ENCODE measurements at regions not wholly inside any gene's neighbourhood (a gene's known extent, or its start where the extent isn't known, plus 50 kb on each side); places are given as distances from the start of the nearest gene placed in this dataset.

GRCh38 chr13:111064661-111065060 lies 50.4 kb upstream of the ARHGEF7 start:
- Histone ChIP-seq H3K9me3 (ENCODE audit: low read depth) (no peaks in the 10 kb centered on the region), H3K27me3 (replicated peaks; ENCODE audit: insufficient read depth) (no peaks in the 10 kb centered on the region), H3K4me2 (ENCODE audit: unreplicated experiment) (no peak overlapping the region), H3K4me1 (ENCODE audit: insufficient read depth) (no peaks in the 10 kb centered on the region; the same call in 1 of the 2 replicates), H3F3A (ENCODE audit: insufficient read depth) (no peaks in the 10 kb centered on the region), H3K4me3 (no peak overlapping the region), H4K20me1 (ENCODE audit: insufficient read depth) (no peaks in the 10 kb centered on the region), H2AFZ (no peak overlapping the region), H3K36me3 (ENCODE audit: low read depth) (no peaks in the 10 kb centered on the region), H3K9ac (no peak overlapping the region), H3K27ac (no peak overlapping the region), H3K79me2 (ENCODE audit: insufficient read depth) (no peaks in the 10 kb centered on the region), H3K9me2 (ENCODE audit: insufficient read depth) (no peaks in the 10 kb centered on the region)
- DNase-seq: no peak
- 71 to 90% methylated on average over 3 of the region's 3 CpGs for WGBS, 2 experiments (ENCODE audit: low coverage in 1 of 2, low lambda C conversion rate in 2 of 2, missing lambda C conversion rate in 2 of 2)
- TF ChIP-seq EZH2 (IDR thresholded peaks at IDR 0.05; ENCODE audit: insufficient read depth, poor library complexity, severe bottlenecking) (no peak), EZH2phosphoT487 (IDR thresholded peaks at IDR 0.05; ENCODE audit: insufficient read depth, low read depth) (no peak)
- in situ Hi-C loops (cut with MboI): loop anchor here (10.0 kb wide), 1 partner anchor 160 kb away; no protein-coding TSS in a partner anchor

- H3K9ac ChIP-seq: no peak overlapping the region
- H3K9me2 ChIP-seq (ENCODE audit: insufficient read depth): no peaks in the 10 kb centered on the region
Observed at GRCh38 chr13:111062966-111063365, 52.1 kb upstream of the ARHGEF7 start.

DNA sequence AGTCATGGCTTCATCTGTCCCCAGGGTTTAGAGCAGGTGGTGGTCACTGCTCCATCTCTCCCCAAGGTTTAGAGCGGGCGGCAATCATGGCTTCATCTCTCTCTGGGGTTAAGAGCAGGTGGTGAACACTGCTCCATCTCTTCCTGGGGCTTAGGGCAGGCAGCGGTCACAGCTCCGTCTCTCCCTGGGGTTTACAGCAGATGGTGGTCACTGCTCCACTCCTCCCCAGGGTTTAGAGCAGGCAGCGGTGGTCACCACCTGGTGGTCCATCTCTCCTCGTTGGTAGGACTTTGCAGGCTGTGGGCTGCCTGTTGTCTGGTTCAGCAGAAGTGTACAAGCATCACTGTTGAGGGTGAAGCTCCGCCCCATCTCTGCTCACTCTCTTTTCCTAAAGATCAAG lies 52.8 kb upstream of the ARHGEF7 start:
- H3K79me2 ChIP-seq (ENCODE audit: insufficient read depth): no peaks in the 10 kb centered on the region
- H3K4me2 ChIP-seq (ENCODE audit: unreplicated experiment): no peak overlapping the region
- no peaks in the 10 kb centered on the region for H3F3A ChIP-seq (ENCODE audit: insufficient read depth)
- no peak for DNase-seq
- in situ Hi-C loops (cut with MboI): loop anchor here (10.0 kb wide), 1 partner anchor 162 kb away; no protein-coding TSS in a partner anchor
- no peaks in the 10 kb centered on the region for H3K9me3 ChIP-seq (ENCODE audit: low read depth)
- H3K36me3 ChIP-seq (ENCODE audit: low read depth): no peaks in the 10 kb centered on the region
- no peaks in the 10 kb centered on the region for H3K27me3 ChIP-seq (replicated peaks; ENCODE audit: insufficient read depth)
- 75 to 81% methylated on average over 7 of the region's 7 CpGs for WGBS, 2 experiments (ENCODE audit: low coverage in 1 of 2, low lambda C conversion rate in 2 of 2, missing lambda C conversion rate in 2 of 2)
- H3K9ac ChIP-seq: no peak overlapping the region
- no peak overlapping the region for H3K4me3 ChIP-seq
- no peaks in the 10 kb centered on the region for H3K4me1 ChIP-seq (ENCODE audit: insufficient read depth)
- H4K20me1 ChIP-seq (ENCODE audit: insufficient read depth): no peaks in the 10 kb centered on the region
- H2AFZ ChIP-seq: no peak overlapping the region
- TF ChIP-seq EZH2 (IDR thresholded peaks at IDR 0.05; ENCODE audit: insufficient read depth, poor library complexity, severe bottlenecking) (no peak), EZH2phosphoT487 (IDR thresholded peaks at IDR 0.05; ENCODE audit: insufficient read depth, low read depth) (no peak)
- H3K27ac ChIP-seq: no peak overlapping the region
- no peaks in the 10 kb centered on the region for H3K9me2 ChIP-seq (ENCODE audit: insufficient read depth)

More at GRCh38 chr13:111062966-111063365, 52.1 kb upstream of the ARHGEF7 start:
- Histone ChIP-seq H3K4me2 (ENCODE audit: unreplicated experiment) (no peak overlapping the region), H4K20me1 (ENCODE audit: insufficient read depth) (no peaks in the 10 kb centered on the region), H3K36me3 (ENCODE audit: low read depth) (no peaks in the 10 kb centered on the region), H3K9me3 (ENCODE audit: low read depth) (no peaks in the 10 kb centered on the region), H3K79me2 (ENCODE audit: insufficient read depth) (no peaks in the 10 kb centered on the region), H3F3A (ENCODE audit: insufficient read depth) (no peaks in the 10 kb centered on the region), H3K27ac (no peak overlapping the region), H2AFZ (no peak overlapping the region), H3K27me3 (replicated peaks; ENCODE audit: insufficient read depth) (no peaks in the 10 kb centered on the region), H3K4me1 (ENCODE audit: insufficient read depth) (no peaks in the 10 kb centered on the region; the same call in 1 of the 2 replicates), H3K4me3 (no peak overlapping the region)
- 19 to 29% methylated on average over 2 of the region's 2 CpGs for WGBS, 2 experiments (ENCODE audit: low coverage in 1 of 2, low lambda C conversion rate in 2 of 2, missing lambda C conversion rate in 2 of 2)
- no peak for DNase-seq
- TF ChIP-seq EZH2 (IDR thresholded peaks at IDR 0.05; ENCODE audit: insufficient read depth, poor library complexity, severe bottlenecking) (no peak), EZH2phosphoT487 (IDR thresholded peaks at IDR 0.05; ENCODE audit: insufficient read depth, low read depth) (no peak)
- in situ Hi-C loops (cut with MboI): loop anchor here (10.0 kb wide), 1 partner anchor 162 kb away; no protein-coding TSS in a partner anchor

- Histone ChIP-seq H3K27me3 (replicated peaks; ENCODE audit: insufficient read depth) (no peaks in the 10 kb centered on the region), H3K36me3 (ENCODE audit: low read depth) (no peaks in the 10 kb centered on the region), H3K4me3 (no peak overlapping the region), H3K4me1 (ENCODE audit: insufficient read depth) (no peaks in the 10 kb centered on the region), H3K9me3 (ENCODE audit: low read depth) (no peaks in the 10 kb centered on the region), H3K79me2 (ENCODE audit: insufficient read depth) (no peaks in the 10 kb centered on the region), H3K27ac (no peak overlapping the region), H4K20me1 (ENCODE audit: insufficient read depth) (no peaks in the 10 kb centered on the region), H3K9me2 (ENCODE audit: insufficient read depth) (no peaks in the 10 kb centered on the region), H3K9ac (no peak overlapping the region), H2AFZ (no peak overlapping the region), H3K4me2 (ENCODE audit: unreplicated experiment) (no peak overlapping the region), H3F3A (ENCODE audit: insufficient read depth) (no peaks in the 10 kb centered on the region)
- WGBS, 2 experiments (ENCODE audit: low coverage in 1 of 2, low lambda C conversion rate in 2 of 2, missing lambda C conversion rate in 2 of 2): 55 to 65% methylated on average over 7 of the region's 7 CpGs
- no peak for DNase-seq
- TF ChIP-seq EZH2 (IDR thresholded peaks at IDR 0.05; ENCODE audit: insufficient read depth, poor library complexity, severe bottlenecking): no peak
- no peak for TF ChIP-seq EZH2phosphoT487 (IDR thresholded peaks at IDR 0.05; ENCODE audit: insufficient read depth, low read depth)
- in situ Hi-C loops (cut with MboI): loop anchor here (10.0 kb wide), 1 partner anchor 163 kb away; no protein-coding TSS in a partner anchor
Observed at GRCh38 chr13:111061358-111062045, 53.6 kb upstream of the ARHGEF7 start.
